ENCODE measurements at regions not wholly inside any gene's neighbourhood (a gene's known extent, or its start where the extent isn't known, plus 50 kb on each side); places are given as distances from the start of the nearest gene placed in this dataset.

DNA sequence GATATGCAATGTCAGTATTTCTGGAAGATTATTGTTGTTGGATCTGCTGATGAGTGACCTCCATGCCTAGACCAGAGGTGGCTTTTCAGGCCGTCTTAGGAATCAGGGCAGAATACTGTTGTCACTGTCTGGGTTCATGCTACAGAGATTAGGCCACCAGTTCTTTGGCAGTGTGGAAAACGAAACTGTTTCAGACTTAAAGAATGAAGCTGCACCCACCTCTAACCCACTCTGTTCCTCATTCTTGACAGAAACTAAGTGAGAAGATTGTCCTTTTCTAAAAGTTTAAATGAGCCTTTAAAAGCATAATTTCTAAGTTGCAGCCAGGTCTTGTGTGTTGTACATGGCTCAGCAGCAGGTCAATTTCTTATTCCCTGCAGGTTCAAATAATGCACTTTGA is 444.3 kb downstream of the ENC1 start:
- Histone ChIP-seq H3K4me1 (replicated peaks in 1 of 4; ENCODE audit: control insufficient read depth in 3 of 4, insufficient read depth in 4 of 4, low read length in 3 of 4) (no peaks in the 10 kb centered on the region), H3K79me2 (ENCODE audit: control insufficient read depth in 1 of 2, insufficient read depth in 2 of 2, low read length in 2 of 2) (no peaks in the 10 kb centered on the region), H4K91ac (replicated peaks; ENCODE audit: insufficient read length, low read length) (no peak overlapping the region), H2BK20ac (ENCODE audit: low read length) (no peak overlapping the region), H2AK5ac (ENCODE audit: low read depth, low read length) (no peak overlapping the region), H3K23me2 (ENCODE audit: low read depth, low read length) (no peaks in the 10 kb centered on the region), H3K4me3 (ENCODE audit: extremely low read depth in 1 of 4, insufficient read depth in 2 of 4, low read depth in 3 of 4, low read length in 4 of 4) (no peak overlapping the region), H2BK12ac (ENCODE audit: low read depth, low read length) (no peak overlapping the region), H4K20me1 (replicated peaks in 1 of 2; ENCODE audit: control insufficient read depth in 1 of 2, insufficient read depth in 2 of 2, low read length in 2 of 2) (no peaks in the 10 kb centered on the region), H4K8ac (ENCODE audit: extremely low read depth, insufficient read depth, low read length) (no peak overlapping the region), H3K56ac (replicated peaks; ENCODE audit: insufficient read length, low read depth, low read length) (no peak overlapping the region), H3K18ac (ENCODE audit: extremely low read depth, low read length) (no peak overlapping the region), H2BK15ac (ENCODE audit: low read length) (no peak overlapping the region), H3K23ac (ENCODE audit: insufficient read length) (no peak overlapping the region), H2BK120ac (replicated peaks; ENCODE audit: low read depth, low read length) (no peak overlapping the region), H3K4ac (replicated peaks; ENCODE audit: insufficient read length, low read depth, low read length) (no peak overlapping the region), H3K27me3 (replicated peaks in 1 of 4; ENCODE audit: control insufficient read depth in 3 of 4, extremely low read depth in 1 of 4, insufficient read depth in 3 of 4, low read length in 3 of 4) (no peaks in the 10 kb centered on the region), H3K9me3 (ENCODE audit: insufficient read depth in 2 of 2, low read depth in 1 of 2, low read length in 1 of 2) (0 out of 4 replicates have a peak, but pooled peaks cover 0 to 3% of the 10 kb centered on the region in 2 experiments), H4K5ac (ENCODE audit: insufficient read length, low read depth, low read length) (no peak overlapping the region), H3K14ac (ENCODE audit: insufficient read length) (no peak overlapping the region), H3K36me3 (ENCODE audit: control insufficient read depth in 2 of 4, insufficient read depth in 4 of 4, low read length in 3 of 4) (no peaks in the 10 kb centered on the region), H3K4me2 (ENCODE audit: insufficient read depth in 1 of 2, low read depth in 2 of 2, low read length in 2 of 2) (no peak overlapping the region), H3K27ac (ENCODE audit: low read depth, low read length) (no peak overlapping the region), H2AFZ (ENCODE audit: low read length) (no peak overlapping the region), H3K9ac (replicated peaks in 1 of 4; ENCODE audit: extremely low read depth in 1 of 4, low read depth in 3 of 4, low read length in 3 of 4) (no peak overlapping the region), H3K79me1 (ENCODE audit: low read depth, low read length) (no peaks in the 10 kb centered on the region), H2BK5ac (ENCODE audit: low read depth, low read length) (no peak overlapping the region)
- CTCF ChIA-PET (ENCODE audit: partially characterized antibody), result interaction anchor here (0.6 to 9.1 kb wide), 2 partner anchors 16 to 52 kb away, joined by 3 to 47 read pairs; no protein-coding TSS in a partner anchor
- no peak for DNase-seq (ENCODE audit: low read depth in 1 of 2, low spot score in 2 of 2)
- FAIRE-seq, result no peak
- POLR2A ChIA-PET (ENCODE audit: partially characterized antibody), result no interaction called here
- TF ChIP-seq EZH2 (IDR thresholded peaks at IDR 0.05; ENCODE audit: low read depth, low read length, severe bottlenecking), result no peak
- no peak for TF ChIP-seq SIX5 (IDR thresholded peaks at IDR 0.05; ENCODE audit: low read depth, low read length)
- TF ChIP-seq YY1 (IDR thresholded peaks at IDR 0.05; ENCODE audit: low read depth, low read length), result no peak
- TF ChIP-seq, protein P1, sequence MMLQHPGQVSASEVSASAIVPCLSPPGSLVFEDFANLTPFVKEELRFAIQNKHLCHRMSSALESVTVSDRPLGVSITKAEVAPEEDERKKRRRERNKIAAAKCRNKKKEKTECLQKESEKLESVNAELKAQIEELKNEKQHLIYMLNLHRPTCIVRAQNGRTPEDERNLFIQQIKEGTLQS (IDR thresholded peaks at IDR 0.05; ENCODE audit: insufficient read depth, low read depth, low read length), result no peak
- no peak for TF ChIP-seq RAD21 (IDR thresholded peaks at IDR 0.05 in 1 of 2, conservative IDR thresholded peaks at IDR 0.05 in 1 of 2; ENCODE audit: low read depth in 2 of 2, low read length in 2 of 2)
- TF ChIP-seq SP2 (IDR thresholded peaks at IDR 0.05; ENCODE audit: low read length), result no peak
- no peak for TF ChIP-seq TEAD4 (IDR thresholded peaks at IDR 0.05; ENCODE audit: low read depth, low read length)
- TF ChIP-seq EGR1 (IDR thresholded peaks at IDR 0.05; ENCODE audit: borderline replicate concordance, low read depth, low read length), result no peak
- TF ChIP-seq GABPA (IDR thresholded peaks at IDR 0.05; ENCODE audit: borderline replicate concordance, insufficient read depth, low read length), result no peak
- no peak for TF ChIP-seq POU5F1 (IDR thresholded peaks at IDR 0.05; ENCODE audit: low read depth, low read length)
- no peak for TF ChIP-seq TCF12 (IDR thresholded peaks at IDR 0.05; ENCODE audit: low read depth, low read length)
- 87% methylated on average over 2 of the region's 2 CpGs; no CpG with 5 or more reads in 1 of the 2 experiments for WGBS, 2 experiments (ENCODE audit: extremely low coverage in 1 of 2, insufficient coverage in 1 of 2, insufficient read length in 1 of 2, insufficient replicate concordance in 2 of 2, low coverage in 1 of 2, low lambda C conversion rate in 2 of 2, missing lambda C conversion rate in 1 of 2)
